ENCODE measurements at regions not wholly inside any gene's neighbourhood (a gene's known extent, or its start where the extent isn't known, plus 50 kb on each side); places are given as distances from the start of the nearest gene placed in this dataset.
A peak's percentile ranks its signal among the peaks of the same experiment; 100 is the strongest.

DNA sequence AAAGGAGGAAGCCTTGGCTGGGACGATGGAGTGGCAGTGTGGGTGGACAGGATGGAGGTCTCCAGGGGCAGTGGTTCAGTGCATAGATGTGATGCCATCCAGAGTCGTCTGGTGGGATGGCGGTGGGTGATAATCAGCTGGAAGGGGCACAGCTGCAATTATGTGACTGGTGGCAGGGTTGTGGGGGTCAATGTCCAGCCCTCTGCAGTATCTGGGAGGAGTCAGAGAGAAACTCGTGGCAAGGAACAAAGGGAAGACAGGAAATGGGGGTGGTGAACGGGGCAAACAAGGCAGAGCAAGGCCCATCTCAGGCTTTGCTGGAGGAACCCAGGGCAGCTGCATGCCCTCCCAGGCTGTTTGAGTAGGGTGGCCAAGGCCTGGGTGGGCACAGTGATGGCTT is 118.3 kb upstream of the USP24 start:
- no peak for DNase-seq

DNA sequence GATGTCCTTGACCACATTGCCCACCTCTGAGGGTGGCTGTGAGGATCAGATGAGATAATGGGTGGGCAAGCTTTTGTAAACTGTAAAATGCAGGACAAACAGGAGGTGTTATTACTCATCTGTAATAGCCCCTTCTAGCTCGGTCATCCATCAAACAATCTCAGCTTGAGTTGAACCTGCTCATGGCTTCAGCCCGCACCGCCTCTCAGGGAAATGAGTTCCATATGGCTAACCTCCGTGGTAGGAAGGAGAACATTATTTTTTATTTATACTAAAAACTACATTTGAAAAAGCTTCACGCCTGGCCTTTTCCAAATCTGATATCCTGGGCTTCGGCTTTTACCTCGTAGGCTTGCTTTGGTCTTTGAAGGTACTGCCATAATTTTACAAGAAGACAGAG is 116.2 kb upstream of the USP24 start:
- no peak for DNase-seq

DNA sequence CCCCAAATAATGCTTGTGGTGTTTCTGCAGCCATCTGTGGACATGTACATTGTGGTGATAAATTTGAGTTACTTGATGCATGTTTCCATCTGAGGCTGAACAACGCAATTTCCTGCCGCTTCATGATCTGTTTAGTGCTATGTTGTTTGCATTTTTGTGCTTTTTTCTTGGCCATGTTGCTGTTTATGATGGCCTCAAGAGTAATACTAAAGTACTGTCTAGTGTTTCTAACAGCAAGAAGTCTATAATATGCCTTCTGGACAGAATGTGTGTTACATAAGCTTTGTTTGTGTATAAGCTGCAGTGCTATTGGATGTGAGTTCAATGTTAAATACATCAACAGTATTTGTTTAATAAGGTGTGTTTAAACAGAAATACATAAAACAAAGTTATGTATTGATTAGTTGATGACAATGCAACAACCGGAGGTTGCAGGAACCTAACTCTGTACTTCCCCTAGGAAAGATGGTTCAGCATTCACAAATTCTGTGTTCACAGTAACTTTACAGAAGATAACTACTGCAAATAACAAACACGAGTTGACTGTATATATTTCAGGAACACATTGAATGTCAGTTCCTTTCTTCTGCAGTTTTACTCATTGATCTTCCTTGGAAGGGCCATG is 114.8 kb upstream of the USP24 start:
- DNase-seq = no peak

DNA sequence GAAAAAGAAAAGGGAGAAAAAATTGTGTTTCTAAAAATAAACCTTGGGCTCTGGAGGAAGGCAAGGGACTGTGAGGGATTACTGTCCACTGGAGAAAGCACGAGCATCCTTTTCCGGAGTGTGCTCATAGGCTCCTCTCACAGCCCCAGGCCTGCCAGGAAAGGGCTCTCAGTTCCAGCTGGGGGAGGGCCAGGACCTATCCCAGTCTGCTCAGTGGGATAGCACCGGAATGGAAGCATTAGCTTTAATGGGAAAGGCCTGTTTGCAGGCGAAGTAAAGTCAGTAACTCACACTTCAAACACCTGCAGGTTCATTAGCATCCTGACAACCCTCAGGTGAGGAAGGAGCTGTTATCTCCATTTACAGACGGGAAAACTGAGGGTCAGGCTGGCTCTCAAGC is 113.9 kb upstream of the USP24 start:
- DNase-seq = peak; percentile 90

DNA sequence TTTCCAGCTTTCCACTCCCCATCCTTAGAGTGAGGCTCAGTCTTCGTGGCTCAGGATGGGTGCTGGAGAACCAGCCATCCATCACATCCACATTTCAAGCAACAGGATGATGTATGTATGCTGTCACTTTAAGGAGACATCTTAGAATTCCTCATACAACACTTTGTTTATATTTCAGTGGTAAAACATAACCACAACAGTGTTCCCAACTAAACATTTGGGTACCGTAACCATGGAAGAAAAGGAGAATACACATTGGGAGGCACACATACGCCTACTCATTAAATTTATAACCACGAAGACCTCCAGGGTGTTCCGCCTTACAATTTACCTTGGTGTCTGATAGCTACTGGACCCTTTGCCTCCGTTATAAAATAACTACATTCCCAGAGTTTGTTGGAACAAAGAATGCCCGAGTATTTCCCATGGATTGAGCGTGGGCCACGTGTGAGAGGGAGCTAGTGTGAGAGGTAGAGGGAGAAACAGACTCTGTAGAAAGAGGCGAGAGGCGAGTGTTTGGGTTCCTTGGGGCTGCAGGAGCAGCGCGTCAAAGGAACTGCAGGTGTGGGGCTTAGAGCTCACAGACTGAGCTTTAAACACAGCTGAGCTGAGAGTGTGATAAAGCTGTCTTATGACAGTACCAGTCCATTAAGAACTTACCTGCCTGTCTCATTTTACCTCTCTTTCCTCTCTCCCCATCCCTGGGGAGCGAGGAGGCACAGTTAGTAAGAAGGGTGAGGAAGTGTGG is 111.5 kb upstream of the USP24 start:
- DNase-seq = no peak

DNA sequence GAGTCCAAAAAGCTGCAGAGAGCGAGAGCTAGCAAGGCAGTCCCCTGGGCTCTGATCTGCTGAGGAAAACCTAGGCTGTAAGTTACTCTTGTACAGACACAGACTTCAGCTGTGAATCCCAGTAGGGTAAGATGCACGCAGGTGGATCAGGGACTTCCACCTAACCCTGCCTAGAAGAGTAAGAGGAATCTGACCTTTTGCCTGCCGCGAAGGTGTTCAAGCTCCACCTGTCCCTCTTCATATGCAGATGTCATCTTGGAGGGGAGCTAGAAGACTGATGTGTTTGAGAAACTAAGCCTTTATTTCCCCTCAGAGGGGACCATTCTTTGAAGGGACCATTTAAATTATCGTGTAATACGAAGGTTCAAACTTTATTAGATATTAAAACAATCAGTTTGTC is 108.6 kb upstream of the USP24 start:
- no peak for DNase-seq

DNA sequence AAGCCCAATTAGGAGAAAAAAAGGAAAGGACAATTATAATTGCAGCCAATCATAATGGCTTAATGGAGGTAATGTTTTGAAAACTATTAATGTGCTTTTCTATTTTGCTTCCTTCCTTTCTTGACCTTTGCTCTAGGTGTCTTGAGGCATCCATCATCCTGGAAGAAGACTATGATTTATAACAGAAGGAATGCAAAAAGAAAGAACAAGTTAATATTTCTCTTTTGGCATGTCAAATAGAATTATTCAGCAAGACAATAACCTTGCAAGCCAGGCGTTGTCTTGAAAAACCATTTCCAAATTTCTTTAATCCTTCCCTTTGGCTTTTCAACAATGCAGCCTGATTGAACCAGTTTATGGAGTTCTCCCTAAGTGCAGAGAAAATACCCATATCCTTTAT is 107.7 kb upstream of the USP24 start:
- DNase-seq = no peak

DNA sequence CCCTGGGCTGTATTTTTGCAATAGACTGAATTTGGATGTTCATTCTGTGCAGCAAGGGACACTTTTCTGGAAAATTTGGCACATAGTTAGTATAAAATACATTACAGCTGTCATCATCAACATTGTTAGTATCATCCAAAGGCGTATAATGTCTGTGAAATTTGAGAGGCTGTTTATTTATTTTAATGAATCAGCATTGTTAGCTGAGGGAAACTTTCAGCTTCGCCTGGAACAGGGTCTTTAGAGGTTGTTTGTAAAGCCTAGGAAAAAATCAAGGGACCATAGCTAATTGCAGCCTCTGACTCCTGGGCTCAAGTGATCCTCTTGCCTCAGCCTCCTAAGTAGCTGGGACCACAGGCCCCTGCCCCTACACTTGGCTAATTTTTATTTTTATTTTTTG is 106.8 kb upstream of the USP24 start:
- DNase-seq = no peak

DNA sequence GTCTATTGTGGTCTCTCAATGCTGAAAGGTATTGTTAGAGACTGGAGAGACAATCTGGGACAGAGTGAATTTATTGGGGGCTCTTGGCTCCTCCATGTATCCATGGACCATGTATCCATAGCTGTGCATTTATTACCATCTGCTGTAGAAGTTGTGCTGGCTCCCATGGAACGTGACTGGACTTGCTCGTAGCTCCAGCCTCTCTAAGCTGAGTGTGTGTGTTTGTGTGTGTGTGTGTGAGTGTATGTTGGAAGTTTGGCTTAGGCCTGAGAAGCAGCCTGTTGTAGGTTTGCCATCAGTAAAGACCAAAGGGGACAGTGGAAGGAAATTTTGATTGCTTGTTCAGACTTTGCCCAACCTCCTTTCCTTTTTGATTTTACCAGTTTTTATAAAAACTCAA is 105.7 kb upstream of the USP24 start:
- DNase-seq = no peak

DNA sequence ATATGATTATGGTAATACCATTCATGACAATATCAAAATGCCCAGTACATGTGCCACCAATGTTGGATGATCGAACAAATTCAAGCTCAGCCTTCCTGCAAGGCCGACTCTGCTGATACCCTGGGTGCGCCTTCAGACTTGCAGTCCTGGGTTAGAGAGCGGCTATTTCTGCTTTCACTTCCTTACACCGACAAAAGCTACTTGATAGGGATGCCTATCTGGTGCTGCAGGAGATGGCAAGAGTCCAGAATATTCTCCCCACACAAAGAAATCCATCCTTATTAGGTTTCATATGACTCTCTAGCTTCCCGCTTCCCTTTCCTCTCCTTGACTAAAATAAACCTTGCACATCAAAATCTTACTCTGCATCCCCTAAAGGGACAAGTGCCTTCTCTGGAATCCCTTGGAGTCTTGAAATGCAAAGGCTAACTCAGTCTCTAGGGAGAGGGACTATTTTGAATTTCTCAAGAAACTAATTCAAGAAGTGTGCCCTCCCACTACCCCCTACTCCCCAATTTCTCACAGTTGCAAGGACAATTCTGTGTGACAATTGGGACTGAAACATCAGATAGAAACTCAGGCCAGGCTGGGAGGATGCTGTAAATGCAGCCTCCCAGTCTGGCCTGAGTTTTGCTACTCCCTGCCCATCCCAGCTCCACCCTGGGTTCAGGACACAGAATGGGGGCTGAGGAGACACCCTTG is 103.1 kb upstream of the USP24 start:
- no peak for DNase-seq

DNA sequence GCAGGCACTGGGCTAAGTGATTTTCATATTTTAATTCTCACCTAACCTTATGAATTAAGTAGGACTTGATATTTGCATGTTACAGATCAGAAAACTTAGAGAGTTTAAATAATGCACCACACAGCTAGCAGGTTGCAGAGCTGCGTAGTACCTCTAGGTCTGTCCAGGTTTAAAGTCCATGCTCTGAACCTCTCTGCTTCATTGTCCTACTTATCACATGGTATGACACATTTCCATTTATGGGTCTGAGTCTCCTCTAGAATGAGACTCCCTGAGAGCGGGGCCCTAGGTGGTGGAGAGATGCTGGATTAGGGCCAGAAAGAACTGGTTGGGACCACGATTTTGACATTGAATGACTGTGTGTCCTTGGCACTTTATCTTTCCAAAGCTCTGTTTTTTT is 102.5 kb upstream of the USP24 start:
- no peak for DNase-seq

DNA sequence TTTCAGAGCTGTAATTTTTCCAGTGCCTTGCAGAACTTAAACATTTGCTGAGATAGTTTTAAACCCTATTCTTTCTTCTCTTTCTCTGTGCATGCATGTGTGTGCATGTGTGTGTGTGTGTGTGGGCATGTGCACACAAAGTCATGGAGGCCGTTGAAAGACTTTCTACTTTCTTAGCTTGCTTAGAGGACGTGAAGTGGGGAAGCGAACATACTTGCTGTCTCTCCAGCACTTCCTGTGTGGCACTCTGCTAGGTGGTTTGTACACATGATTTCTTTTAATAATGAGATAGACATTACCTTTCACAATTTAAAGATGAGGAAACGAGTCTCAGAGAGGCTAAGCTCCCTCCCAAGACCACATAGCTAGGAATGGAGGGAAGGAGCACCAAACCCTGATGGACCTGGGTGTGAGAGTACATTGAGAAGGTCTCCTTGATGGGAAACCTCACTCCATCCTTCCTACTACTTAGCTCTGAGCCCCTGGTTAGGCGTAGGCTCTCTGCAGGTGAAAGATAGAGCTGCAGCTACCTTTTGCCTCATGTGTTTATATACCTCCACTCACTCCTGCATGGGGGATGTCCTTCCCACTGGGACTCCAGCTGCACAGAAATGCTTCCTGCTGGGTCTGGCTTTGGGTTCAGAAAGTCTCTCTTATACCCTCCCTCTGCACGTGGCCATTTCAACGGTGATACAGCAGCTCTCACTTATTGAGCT is 101.9 kb upstream of the USP24 start:
- no peak for DNase-seq

DNA sequence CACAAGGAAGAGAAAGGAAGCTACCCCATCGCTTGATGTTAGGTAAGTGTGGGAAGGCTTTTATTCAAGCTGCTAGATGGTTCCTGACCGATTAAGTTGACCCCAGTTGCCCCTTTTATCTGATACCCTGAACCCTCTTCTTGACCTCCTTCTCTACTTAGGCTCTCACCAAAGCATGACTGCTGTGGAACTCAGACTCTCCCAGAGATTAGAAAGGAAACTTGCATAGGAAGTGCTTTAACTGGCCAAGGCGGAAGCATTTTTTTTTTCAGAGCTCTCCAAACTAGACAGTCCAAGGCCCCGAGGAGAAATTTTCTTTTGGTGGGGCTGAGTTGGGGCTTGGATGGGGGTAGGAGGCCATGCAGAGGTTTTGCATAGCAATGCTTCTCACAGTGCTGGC is 101.3 kb upstream of the USP24 start:
- DNase-seq = no peak

DNA sequence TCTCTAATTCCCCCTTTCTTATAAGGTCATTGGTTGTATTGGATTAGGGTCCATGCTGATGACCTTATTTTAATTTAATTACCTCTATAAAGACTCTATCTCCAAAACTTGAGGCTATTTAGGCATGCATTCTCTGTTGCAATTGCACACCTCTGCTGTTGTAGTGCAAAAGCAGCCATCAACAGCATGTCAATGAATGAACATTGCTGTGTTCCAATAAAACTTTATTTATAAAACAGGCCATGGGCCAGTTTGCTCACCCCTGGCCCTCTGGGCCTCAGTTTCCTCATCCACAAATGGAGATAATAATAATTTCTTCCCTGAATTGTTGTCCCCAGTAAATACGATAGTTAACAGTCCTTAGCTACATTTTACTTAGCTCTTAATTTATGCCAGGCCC is 100.4 kb upstream of the USP24 start:
- no peak for DNase-seq

DNA sequence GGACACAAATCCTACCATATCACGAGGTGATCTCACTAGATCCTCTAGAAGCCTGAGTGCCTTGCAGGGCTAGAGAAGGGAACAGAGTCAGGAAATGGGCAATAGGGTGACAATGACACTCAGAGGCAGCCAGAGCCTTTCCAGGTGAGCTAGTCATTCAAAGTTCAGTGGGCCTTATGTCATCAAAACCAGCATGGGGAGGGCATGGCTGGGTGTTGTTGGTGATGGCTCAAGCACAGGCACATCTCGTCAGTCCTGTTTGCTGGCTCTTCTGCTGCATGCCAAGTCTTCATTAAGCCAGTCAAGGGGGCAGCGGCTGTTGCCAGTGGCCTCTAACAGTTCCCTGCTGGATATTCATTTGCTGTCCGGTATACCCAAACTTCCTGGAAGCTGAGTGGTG is 99.6 kb upstream of the USP24 start:
- no peak for DNase-seq

DNA sequence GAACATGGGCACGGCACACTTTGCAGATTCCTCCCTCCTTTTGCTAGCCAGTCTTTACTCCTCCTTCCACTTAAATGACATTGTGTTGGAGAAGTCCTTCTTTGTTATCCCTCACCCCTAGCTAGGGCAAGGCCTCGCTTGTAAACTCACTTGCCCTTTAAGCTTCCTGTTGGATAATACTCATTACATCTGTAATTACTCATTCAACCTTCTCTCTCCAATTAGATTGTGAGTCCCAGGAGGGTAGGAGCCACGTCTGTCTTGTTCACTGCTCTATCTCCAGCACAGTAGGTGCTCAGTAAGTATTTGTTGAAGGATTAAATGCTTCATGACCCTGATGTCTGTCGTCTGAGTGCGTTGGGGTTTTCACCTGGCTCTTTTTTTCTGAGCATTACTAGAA is 98.7 kb upstream of the USP24 start:
- no peak for DNase-seq

DNA sequence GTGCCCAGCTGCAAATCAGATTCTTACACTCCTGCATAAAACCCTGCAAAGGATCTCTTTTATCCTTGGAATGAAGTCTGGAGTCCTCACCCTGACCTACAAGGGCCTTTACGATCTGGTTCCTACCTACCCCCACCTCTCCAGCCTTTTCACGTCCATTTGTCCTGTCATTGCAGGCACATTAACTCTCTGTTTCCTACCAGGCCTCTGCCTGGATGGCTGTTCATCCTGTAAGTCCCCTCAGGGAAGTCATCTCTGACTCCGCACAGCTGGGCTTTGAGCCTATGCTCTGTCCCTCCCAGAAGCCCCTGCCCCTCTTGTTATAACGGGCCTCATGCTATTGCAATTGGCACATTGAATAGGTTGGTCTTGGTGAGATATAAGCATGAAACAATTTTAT is 96.8 kb upstream of the USP24 start:
- no peak for DNase-seq

DNA sequence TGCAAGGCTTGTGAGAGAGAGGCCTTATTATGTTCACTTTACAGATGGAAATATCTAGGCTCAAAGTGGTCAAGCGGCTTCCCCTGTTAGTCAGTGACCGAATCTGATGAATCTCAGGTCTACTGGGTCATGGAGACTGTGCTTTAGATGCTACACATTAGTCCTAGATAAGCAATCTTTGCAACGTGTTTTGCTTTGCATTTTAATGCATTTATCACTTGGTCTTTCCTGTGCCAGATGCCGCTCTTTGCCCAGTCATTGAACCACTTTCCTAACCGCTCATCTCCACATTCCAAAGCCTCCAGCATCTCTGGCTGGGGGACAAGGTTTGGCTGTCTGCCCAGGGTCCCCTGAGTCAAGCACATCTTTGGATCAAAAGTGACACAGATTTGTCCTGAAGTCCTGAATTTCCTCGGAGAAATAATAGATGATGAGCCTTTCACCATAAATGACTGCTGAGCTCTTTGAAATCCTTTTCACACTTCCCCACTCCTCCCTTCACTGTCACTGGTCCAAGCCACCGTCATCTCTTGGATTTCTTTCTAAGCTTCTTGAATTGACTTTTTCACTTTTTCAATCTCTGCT is 96.0 kb upstream of the USP24 start:
- peak; percentile 76 for DNase-seq

DNA sequence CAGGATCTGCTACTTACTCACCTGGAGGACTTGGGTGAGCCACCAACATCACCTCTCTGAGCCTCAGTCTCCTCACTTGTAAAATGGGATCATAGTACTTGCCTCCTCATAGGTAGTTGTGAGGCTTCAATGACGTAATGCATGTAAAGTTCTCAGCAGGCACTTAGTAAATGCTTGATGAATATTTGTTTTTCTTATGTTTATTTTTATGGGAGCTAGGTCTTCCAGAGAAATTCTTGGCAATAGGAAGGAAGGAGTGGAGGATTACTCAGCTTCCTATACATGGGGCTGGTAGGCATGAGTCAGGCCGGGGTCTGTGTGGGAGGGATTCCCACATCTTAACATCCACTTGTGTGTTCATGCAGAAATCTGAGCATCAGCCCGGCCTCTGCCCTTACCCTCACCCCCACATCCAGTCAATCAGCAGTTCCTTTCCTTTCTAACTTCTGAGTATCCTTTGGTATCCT is 95.4 kb upstream of the USP24 start:
- peak; percentile 60 for DNase-seq

DNA sequence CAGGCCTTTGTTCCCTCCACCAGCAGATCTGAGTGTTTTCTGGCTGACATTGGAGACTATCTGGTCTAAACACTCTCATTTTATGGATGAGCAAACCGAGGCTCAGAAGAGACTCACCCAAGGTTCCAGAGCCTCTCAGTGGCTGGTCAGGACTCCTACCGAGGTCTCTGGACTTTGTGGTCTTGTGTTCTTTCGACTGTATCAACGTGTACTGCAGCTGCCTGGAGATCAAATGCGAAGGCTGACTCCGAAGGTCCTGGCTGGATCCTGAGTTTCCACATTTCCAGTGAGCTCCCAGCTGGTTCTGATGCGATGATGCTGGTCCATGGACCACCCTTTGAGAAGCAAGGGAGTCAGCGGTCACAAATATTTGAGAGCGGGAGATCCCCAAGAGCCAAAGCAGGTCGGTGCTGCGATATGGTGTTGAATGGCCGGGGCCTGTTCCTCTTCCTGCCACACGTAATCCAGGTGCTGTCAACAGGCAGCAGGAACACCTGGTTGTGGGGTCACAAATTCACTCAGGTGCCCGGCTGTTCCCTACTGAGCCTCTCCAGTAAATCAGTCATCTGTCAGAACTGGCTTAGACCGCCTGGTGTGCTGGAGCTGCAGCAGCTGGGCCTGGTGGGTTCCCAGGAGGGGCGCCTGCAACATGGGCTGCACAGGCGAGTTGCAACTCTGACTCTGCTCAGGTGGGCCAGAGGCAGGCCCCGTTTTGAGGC is 94.8 kb upstream of the USP24 start:
- no peak for DNase-seq

DNA sequence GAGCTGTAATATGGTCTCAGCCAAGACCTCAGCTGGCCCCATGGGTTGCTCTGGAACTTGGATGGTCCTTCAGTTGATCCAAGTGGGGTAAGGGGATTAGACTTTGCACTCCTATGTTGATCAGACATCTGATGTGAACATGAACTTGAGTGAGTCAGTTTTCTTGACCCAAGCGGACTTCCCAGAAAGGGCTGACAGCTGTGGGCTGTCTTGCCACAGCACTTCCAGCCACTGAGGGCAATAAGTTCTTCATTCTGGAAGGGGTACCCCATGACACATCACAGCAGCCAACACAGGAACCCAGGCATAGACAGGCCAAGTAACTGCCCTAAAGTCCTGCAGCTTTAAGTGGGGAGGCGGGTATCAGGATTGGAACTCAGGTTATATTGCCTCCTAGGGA is 93.9 kb upstream of the USP24 start:
- DNase-seq = no peak

DNA sequence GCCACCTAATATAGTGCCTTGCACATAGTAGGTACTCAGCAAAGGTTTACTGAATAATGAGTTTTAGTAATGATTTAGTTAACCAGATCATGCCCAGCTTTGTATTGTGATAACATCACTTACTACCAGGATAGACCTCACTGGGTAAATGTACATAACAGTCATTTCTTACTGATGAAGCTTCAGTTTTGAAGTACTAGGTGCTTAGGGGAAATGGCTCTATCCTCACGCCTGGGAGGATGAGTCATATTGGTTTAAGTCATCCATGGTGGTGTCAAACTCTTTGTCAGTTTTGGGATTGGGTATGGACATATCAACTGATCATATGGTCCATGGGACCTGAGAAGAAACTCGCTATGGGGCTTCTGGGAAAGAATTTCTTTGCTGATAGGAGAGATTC is 90.6 kb upstream of the USP24 start:
- DNase-seq = no peak
